GM12892 (cell line): ENCODE measurements at regions not wholly inside any gene's neighbourhood (a gene's known extent, or its start where the extent isn't known, plus 50 kb on each side); places are given as distances from the start of the nearest gene placed in this dataset.

Experiments used
- POLR2A ChIP-seq: IDR thresholded peaks from 2 replicates; pipeline ENCODE4 v1.6.1; 2011; ENCODE audit warnings: low read depth, low read length, control low read depth
- POLR2AphosphoS5 ChIP-seq: IDR thresholded peaks from 2 replicates; pipeline ENCODE4 v1.6.1; 2011; ENCODE audit warnings: low read depth, low read length, control low read depth
- TAF1 ChIP-seq: IDR thresholded peaks from 2 replicates; pipeline ENCODE4 v1.6.1; 2011; ENCODE audit warnings: low read depth, mild to moderate bottlenecking, control low read depth, low read length, borderline replicate concordance

- TF ChIP-seq POLR2A (no peak), POLR2AphosphoS5 (no peak), TAF1 (no peak)
Observed at GRCh38 chr20:26354511-26354910, 657.9 kb upstream of the ZNF337 start.
